Heart left ventricle (tissue), 13 donors: ENCODE measurements at regions not wholly inside any gene's neighbourhood (a gene's known extent, or its start where the extent isn't known, plus 50 kb on each side); places are given as distances from the start of the nearest gene placed in this dataset.

Source experiments
- POLR2A ChIP-seq, 2 donors: fragments of 450-650 bp; IDR thresholded peaks; one replicate each; pipeline ENCODE4 v1.6.1; 2017; ENCODE audit warnings: antibody characterized with exemption in 2 of 2, mild to moderate bottlenecking in 2 of 2, moderate library complexity in 2 of 2
- TF ChIP-seq, protein P1 (sequence below), 12 donors: fragments of 200-600 bp; sonication (generic) in 4 of 12; IDR thresholded peaks; one replicate each; pipeline versions ENCODE4 v1.5.0 to v1.8.0; 2018 to 2022; ENCODE audit warnings: antibody characterized with exemption in 12 of 12, mild to moderate bottlenecking in 5 of 12
- donor health status: ischemic (EF 13 %, LVEDD 7.1; RV severe dilation, severe dysfunction).
- donor health status: DM: no; HTN: yes; CAD: no.
- donor health status: DM: no; HTN: no; CAD: no.
- donor health status: ischemic (EF 25% LVEDD 6.9; RV normal size, moderate dysfunction).
- donor health status: ischemic (EF 25% LVEDD 5.7; RV mildly dilated, moderate dysfunction).
- donor health status: ischemic (EF 35%, LVEDD 5.7; RV mildly dilated, moderate dysfunction).
- donor health status: nonischemic (EF 11% LVEDD 7.7; RV severe dilation, severe dysfunction).
- donor health status: DM: yes; HTN: yes; CAD: no.
- donor health status: PGD.
- donor health status: ischemic (EF 29% LVEDD 5.4; RV normal size, mild dysfunction).
- donor health status: nonischemic (EF 23%, LVEDD 6.1; RV moderate dilation, normal function).

DNA sequence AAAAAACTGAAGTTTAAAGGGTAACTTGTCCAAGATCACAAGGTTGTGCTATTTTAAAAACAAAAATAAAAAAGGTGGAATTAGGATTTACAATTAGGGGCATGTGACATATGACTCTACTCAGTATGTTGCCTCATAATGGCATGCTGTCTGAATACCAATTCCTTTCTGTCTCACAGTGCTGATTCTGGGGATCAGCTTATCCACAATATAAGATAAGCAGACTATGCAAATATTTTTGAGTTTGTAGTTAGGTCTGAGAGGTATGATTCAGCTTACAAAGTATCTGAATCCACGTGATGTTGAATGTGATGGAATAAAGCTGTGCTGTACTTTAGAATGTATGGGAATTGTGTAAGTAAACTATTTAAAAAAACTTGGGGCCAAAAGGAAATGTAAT lies 216.6 kb downstream of the HHIPL2 start:
- TF ChIP-seq, protein P1, sequence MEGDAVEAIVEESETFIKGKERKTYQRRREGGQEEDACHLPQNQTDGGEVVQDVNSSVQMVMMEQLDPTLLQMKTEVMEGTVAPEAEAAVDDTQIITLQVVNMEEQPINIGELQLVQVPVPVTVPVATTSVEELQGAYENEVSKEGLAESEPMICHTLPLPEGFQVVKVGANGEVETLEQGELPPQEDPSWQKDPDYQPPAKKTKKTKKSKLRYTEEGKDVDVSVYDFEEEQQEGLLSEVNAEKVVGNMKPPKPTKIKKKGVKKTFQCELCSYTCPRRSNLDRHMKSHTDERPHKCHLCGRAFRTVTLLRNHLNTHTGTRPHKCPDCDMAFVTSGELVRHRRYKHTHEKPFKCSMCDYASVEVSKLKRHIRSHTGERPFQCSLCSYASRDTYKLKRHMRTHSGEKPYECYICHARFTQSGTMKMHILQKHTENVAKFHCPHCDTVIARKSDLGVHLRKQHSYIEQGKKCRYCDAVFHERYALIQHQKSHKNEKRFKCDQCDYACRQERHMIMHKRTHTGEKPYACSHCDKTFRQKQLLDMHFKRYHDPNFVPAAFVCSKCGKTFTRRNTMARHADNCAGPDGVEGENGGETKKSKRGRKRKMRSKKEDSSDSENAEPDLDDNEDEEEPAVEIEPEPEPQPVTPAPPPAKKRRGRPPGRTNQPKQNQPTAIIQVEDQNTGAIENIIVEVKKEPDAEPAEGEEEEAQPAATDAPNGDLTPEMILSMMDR (IDR thresholded peaks at IDR 0.05), result no peak
- TF ChIP-seq POLR2A (IDR thresholded peaks at IDR 0.05), result no peak
